Left ventricle myocardium inferior (tissue), 1 donor: ENCODE measurements at regions not wholly inside any gene's neighbourhood (a gene's known extent, or its start where the extent isn't known, plus 50 kb on each side); places are given as distances from the start of the nearest gene placed in this dataset.

ENCODE experiments used
- DNase-seq: peaks from one replicate; pipeline ENCODE4 v3.0.0-alpha.2; 2020
- H3K27ac ChIP-seq: fragments of 200-600 bp; replicated peaks from 2 replicates; pipeline ENCODE4 v1.8.0; 2021
- H3K27me3 ChIP-seq: fragments of 200-600 bp; 2 replicates; pipeline ENCODE4 v1.8.0; 2021; ENCODE audit warnings: low read depth
- H3K36me3 ChIP-seq: fragments of 200-600 bp; 2 replicates; pipeline ENCODE4 v1.8.0; 2021
- H3K4me1 ChIP-seq: fragments of 200-600 bp; 2 replicates; pipeline ENCODE4 v1.8.0; 2021
- H3K4me3 ChIP-seq: fragments of 200-600 bp; 2 replicates; pipeline ENCODE4 v1.8.0; 2021; ENCODE audit warnings: mild to moderate bottlenecking, moderate library complexity
- H3K9me3 ChIP-seq: fragments of 200-600 bp; replicated peaks from 2 replicates; pipeline ENCODE4 v1.8.0; 2021
- intact Hi-C: fragments of 100-400 bp; cut with micrococcal nuclease; formaldehyde crosslinking; loops from one replicate; pipeline ENCODE4 v1.11.0; 2022
- TF ChIP-seq, protein P1 (sequence below): fragments of 200-600 bp; IDR thresholded peaks from 2 replicates; pipeline ENCODE4 v1.8.0; 2021; ENCODE audit warnings: antibody characterized with exemption, mild to moderate bottlenecking, borderline replicate concordance
- donor health status: DM: no; HTN: yes; CAD: no; lungs with severe emphysema.

DNA sequence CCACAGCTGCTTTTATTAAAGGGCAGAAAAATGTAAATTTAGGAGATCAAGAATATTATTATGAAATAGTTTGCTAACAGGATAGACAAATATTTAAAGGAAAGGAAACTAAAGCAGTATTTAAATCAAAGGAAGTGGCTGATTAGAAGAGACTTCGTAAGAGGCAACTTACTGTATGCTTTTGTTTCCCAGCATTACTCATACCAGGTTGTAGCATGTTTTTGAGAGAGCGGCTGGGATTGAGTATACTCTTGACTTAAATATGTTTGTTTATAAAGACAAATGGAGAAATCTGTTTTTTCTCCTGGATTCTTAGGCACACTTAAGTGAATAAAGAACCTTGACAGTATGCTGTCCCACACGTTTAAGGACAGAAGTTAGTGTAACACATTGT, 293.7 kb downstream of the ZNF248 start:
- Histone ChIP-seq H3K4me1 (peaks cover 13% of the 10 kb centered on the region), H3K9me3 (no peaks in the 10 kb centered on the region), H3K36me3 (no peaks in the 10 kb centered on the region), H3K27me3 (no peaks in the 10 kb centered on the region), H3K4me3 (no peak overlapping the region), H3K27ac (no peak overlapping the region)
- no peak for DNase-seq
- intact Hi-C loops, result no loop called here
- TF ChIP-seq, protein P1, sequence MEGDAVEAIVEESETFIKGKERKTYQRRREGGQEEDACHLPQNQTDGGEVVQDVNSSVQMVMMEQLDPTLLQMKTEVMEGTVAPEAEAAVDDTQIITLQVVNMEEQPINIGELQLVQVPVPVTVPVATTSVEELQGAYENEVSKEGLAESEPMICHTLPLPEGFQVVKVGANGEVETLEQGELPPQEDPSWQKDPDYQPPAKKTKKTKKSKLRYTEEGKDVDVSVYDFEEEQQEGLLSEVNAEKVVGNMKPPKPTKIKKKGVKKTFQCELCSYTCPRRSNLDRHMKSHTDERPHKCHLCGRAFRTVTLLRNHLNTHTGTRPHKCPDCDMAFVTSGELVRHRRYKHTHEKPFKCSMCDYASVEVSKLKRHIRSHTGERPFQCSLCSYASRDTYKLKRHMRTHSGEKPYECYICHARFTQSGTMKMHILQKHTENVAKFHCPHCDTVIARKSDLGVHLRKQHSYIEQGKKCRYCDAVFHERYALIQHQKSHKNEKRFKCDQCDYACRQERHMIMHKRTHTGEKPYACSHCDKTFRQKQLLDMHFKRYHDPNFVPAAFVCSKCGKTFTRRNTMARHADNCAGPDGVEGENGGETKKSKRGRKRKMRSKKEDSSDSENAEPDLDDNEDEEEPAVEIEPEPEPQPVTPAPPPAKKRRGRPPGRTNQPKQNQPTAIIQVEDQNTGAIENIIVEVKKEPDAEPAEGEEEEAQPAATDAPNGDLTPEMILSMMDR, result no peak

- intact Hi-C loops, result no loop called here
- Histone ChIP-seq H3K27ac (no peak overlapping the region), H3K27me3 (no peaks in the 10 kb centered on the region), H3K4me1 (peaks cover 13% of the 10 kb centered on the region), H3K36me3 (no peaks in the 10 kb centered on the region), H3K4me3 (no peak overlapping the region), H3K9me3 (no peaks in the 10 kb centered on the region)
- no peak for DNase-seq
- TF ChIP-seq, protein P1, result no peak
Observed at GRCh38 chr10:37563107-37563714, 294.2 kb downstream of the ZNF248 start.

- TF ChIP-seq, protein P1, result no peak
- no peak overlapping the region for H3K4me3 ChIP-seq
- H3K36me3 ChIP-seq, result no peaks in the 10 kb centered on the region
- peak overlapping the region; percentile 23 for H3K27ac ChIP-seq
- no peak for DNase-seq
- no peaks in the 10 kb centered on the region for H3K27me3 ChIP-seq
- intact Hi-C loops, result no loop called here
- peaks cover 10% of the 10 kb centered on the region for H3K4me1 ChIP-seq
- H3K9me3 ChIP-seq, result no peaks in the 10 kb centered on the region
Observed at GRCh38 chr10:37552881-37553280, 304.5 kb downstream of the ZNF248 start.

- intact Hi-C loops, result no loop called here
- no peaks in the 10 kb centered on the region for H3K27me3 ChIP-seq
- peaks cover 10% of the 10 kb centered on the region for H3K4me1 ChIP-seq
- H3K4me3 ChIP-seq, result no peak overlapping the region
- H3K27ac ChIP-seq, result no peak overlapping the region
- TF ChIP-seq, protein P1, result no peak
- no peak for DNase-seq
- no peaks in the 10 kb centered on the region for H3K36me3 ChIP-seq
- H3K9me3 ChIP-seq, result no peaks in the 10 kb centered on the region
Observed at GRCh38 chr10:37549054-37549453, 308.4 kb downstream of the ZNF248 start.

DNA sequence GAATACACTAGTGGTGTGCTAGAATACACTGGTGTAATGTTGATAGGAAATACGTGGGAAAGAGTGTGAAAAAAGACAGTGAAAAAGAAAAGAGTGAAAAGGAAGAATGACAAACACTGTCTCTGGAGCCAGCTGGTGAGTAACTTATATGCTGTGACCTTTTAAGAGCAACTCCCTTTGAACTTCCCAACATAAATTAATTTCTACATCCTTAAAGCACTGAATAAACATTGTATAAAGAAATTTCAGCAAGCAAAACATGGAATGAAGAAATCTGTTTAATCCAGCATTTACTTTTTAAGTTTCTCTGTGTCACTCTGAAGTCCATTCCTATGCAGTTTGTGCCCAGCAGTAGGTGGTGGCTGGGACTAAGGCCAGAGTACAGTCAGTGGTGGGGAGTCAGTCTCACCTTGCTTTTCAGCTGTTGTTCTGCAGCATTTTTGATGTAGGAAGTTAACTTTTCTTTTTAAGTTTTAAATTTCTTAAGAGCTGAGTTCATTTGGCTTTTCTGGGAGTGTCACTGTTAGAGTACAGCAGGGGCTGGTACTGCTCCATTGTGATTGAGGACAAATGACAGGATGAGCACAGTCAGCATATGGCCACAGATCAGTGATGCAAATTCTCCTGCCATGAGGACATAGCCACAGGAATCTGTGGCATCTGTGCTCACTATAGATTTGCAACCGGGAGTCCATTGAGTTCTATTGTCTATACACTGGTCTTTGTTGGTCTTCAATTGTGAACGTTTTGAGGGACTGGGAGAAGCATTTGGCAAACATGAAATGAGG, 321.8 kb downstream of the ZNF248 start:
- Histone ChIP-seq H3K27ac (no peak overlapping the region), H3K4me3 (no peak overlapping the region), H3K4me1 (no peaks in the 10 kb centered on the region), H3K9me3 (no peaks in the 10 kb centered on the region), H3K36me3 (no peaks in the 10 kb centered on the region), H3K27me3 (no peaks in the 10 kb centered on the region)
- DNase-seq, result no peak
- intact Hi-C loops, result no loop called here
- TF ChIP-seq, protein P1, result no peak
